ENCODE measurements at regions not wholly inside any gene's neighbourhood (a gene's known extent, or its start where the extent isn't known, plus 50 kb on each side); places are given as distances from the start of the nearest gene placed in this dataset.

- no peak for DNase-seq
- no peak for ATAC-seq (ENCODE audit: low read depth in 2 of 2)
- no peaks in the 10 kb centered on the region for H3K36me3 Mint-ChIP-seq
- Histone ChIP-seq H3K9me3 (ENCODE audit: control insufficient read depth in 2 of 2, low read length in 2 of 2) (no peaks in the 10 kb centered on the region), H3K4me1 (ENCODE audit: control insufficient read depth, insufficient read depth, low read length, poor library complexity, severe bottlenecking) (no peaks in the 10 kb centered on the region), H3K4me3 (ENCODE audit: low read depth, low read length) (no peak overlapping the region), H3K36me3 (ENCODE audit: control insufficient read depth, insufficient read depth, low read length) (no peaks in the 10 kb centered on the region), H3K27me3 (ENCODE audit: control insufficient read depth, insufficient read depth, low read length) (no peaks in the 10 kb centered on the region), H3K27ac (ENCODE audit: insufficient read depth, low read length, poor library complexity, severe bottlenecking) (no peak overlapping the region)
- H3K4me3 Mint-ChIP-seq, result no peak overlapping the region
- H3K4me1 Mint-ChIP-seq, result no peaks in the 10 kb centered on the region
- H3K27me3 Mint-ChIP-seq, result peaks cover 8% of the 10 kb centered on the region
- no peak overlapping the region for H3K27ac Mint-ChIP-seq
- peaks cover 0 to 2% (median 0%) of the 10 kb centered on the region in 7 donors for H3K9me3 Mint-ChIP-seq
Measured at GRCh38 chr18:75827751-75828287, 400.3 kb upstream of the SMIM21 start.

GRCh38 chr18:75824661-75825060 is 397.2 kb upstream of the SMIM21 start:
- Histone ChIP-seq H3K4me3 (ENCODE audit: low read depth, low read length) (no peak overlapping the region), H3K36me3 (ENCODE audit: control insufficient read depth, insufficient read depth, low read length) (no peaks in the 10 kb centered on the region), H3K27ac (ENCODE audit: insufficient read depth, low read length, poor library complexity, severe bottlenecking) (no peak overlapping the region), H3K4me1 (ENCODE audit: control insufficient read depth, insufficient read depth, low read length, poor library complexity, severe bottlenecking) (no peaks in the 10 kb centered on the region), H3K9me3 (ENCODE audit: control insufficient read depth in 2 of 2, low read length in 2 of 2) (no peaks in the 10 kb centered on the region), H3K27me3 (ENCODE audit: control insufficient read depth, insufficient read depth, low read length) (no peaks in the 10 kb centered on the region)
- H3K4me1 Mint-ChIP-seq, result no peaks in the 10 kb centered on the region
- no peak for DNase-seq
- no peaks in the 10 kb centered on the region for H3K36me3 Mint-ChIP-seq
- ATAC-seq (ENCODE audit: low read depth in 2 of 2), result no peak
- H3K27ac Mint-ChIP-seq, result no peak overlapping the region
- no peak overlapping the region for H3K4me3 Mint-ChIP-seq
- peaks cover 0 to 2% (median 0%) of the 10 kb centered on the region in 7 donors for H3K9me3 Mint-ChIP-seq
- H3K27me3 Mint-ChIP-seq, result peaks cover 8% of the 10 kb centered on the region

- no peak overlapping the region for H3K27ac Mint-ChIP-seq
- Histone ChIP-seq H3K4me1 (ENCODE audit: control insufficient read depth, insufficient read depth, low read length, poor library complexity, severe bottlenecking) (no peaks in the 10 kb centered on the region), H3K27ac (ENCODE audit: insufficient read depth, low read length, poor library complexity, severe bottlenecking) (no peak overlapping the region), H3K27me3 (ENCODE audit: control insufficient read depth, insufficient read depth, low read length) (no peaks in the 10 kb centered on the region), H3K9me3 (ENCODE audit: control insufficient read depth in 2 of 2, low read length in 2 of 2) (no peaks in the 10 kb centered on the region), H3K36me3 (ENCODE audit: control insufficient read depth, insufficient read depth, low read length) (no peaks in the 10 kb centered on the region), H3K4me3 (ENCODE audit: low read depth, low read length) (no peak overlapping the region)
- peaks cover 6% of the 10 kb centered on the region for H3K27me3 Mint-ChIP-seq
- no peak overlapping the region for H3K4me3 Mint-ChIP-seq
- H3K4me1 Mint-ChIP-seq, result no peaks in the 10 kb centered on the region
- no peak for DNase-seq
- peaks cover 0 to 2% (median 0%) of the 10 kb centered on the region in 7 donors for H3K9me3 Mint-ChIP-seq
- H3K36me3 Mint-ChIP-seq, result no peaks in the 10 kb centered on the region
- no peak for ATAC-seq (ENCODE audit: low read depth in 2 of 2)
Measured at GRCh38 chr18:75823471-75823870, 396.0 kb upstream of the SMIM21 start.

GRCh38 chr18:75818383-75818782 is 390.9 kb upstream of the SMIM21 start:
- no peaks in the 10 kb centered on the region for H3K9me3 ChIP-seq (ENCODE audit: control insufficient read depth in 2 of 2, low read length in 2 of 2)
- Mint-ChIP-seq H3K27me3 (no peaks in the 10 kb centered on the region), H3K9me3 (no peaks in the 10 kb centered on the region), H3K36me3 (no peaks in the 10 kb centered on the region), H3K27ac (no peak overlapping the region), H3K4me1 (no peaks in the 10 kb centered on the region), H3K4me3 (no peak overlapping the region)
- no peaks in the 10 kb centered on the region for H3K36me3 ChIP-seq (ENCODE audit: control insufficient read depth, insufficient read depth, low read length)
- no peak for ATAC-seq (ENCODE audit: low read depth in 2 of 2)
- H3K27me3 ChIP-seq (ENCODE audit: control insufficient read depth, insufficient read depth, low read length), result no peaks in the 10 kb centered on the region
- no peak for DNase-seq
- no peak overlapping the region for H3K27ac ChIP-seq (ENCODE audit: insufficient read depth, low read length, poor library complexity, severe bottlenecking)
- H3K4me3 ChIP-seq (ENCODE audit: low read depth, low read length), result no peak overlapping the region
- H3K4me1 ChIP-seq (ENCODE audit: control insufficient read depth, insufficient read depth, low read length, poor library complexity, severe bottlenecking), result no peaks in the 10 kb centered on the region

- no peaks in the 10 kb centered on the region for H3K4me1 Mint-ChIP-seq
- H3K27ac Mint-ChIP-seq, result no peak overlapping the region
- Histone ChIP-seq H3K27me3 (ENCODE audit: control insufficient read depth, insufficient read depth, low read length) (no peaks in the 10 kb centered on the region), H3K4me3 (ENCODE audit: low read depth, low read length) (no peak overlapping the region), H3K4me1 (ENCODE audit: control insufficient read depth, insufficient read depth, low read length, poor library complexity, severe bottlenecking) (no peaks in the 10 kb centered on the region), H3K27ac (ENCODE audit: insufficient read depth, low read length, poor library complexity, severe bottlenecking) (no peak overlapping the region), H3K36me3 (ENCODE audit: control insufficient read depth, insufficient read depth, low read length) (no peaks in the 10 kb centered on the region), H3K9me3 (ENCODE audit: control insufficient read depth in 2 of 2, low read length in 2 of 2) (no peaks in the 10 kb centered on the region)
- H3K9me3 Mint-ChIP-seq, result peaks cover 0 to 4% (median 0%) of the 10 kb centered on the region in 7 donors
- ATAC-seq (ENCODE audit: low read depth in 2 of 2) (no peak), DNase-seq (no peak)
- H3K27me3 Mint-ChIP-seq, result no peaks in the 10 kb centered on the region
- no peaks in the 10 kb centered on the region for H3K36me3 Mint-ChIP-seq
- H3K4me3 Mint-ChIP-seq, result no peak overlapping the region
Measured at GRCh38 chr18:75815767-75816166, 388.3 kb upstream of the SMIM21 start.

- Histone ChIP-seq H3K4me1 (ENCODE audit: control insufficient read depth, insufficient read depth, low read length, poor library complexity, severe bottlenecking) (no peaks in the 10 kb centered on the region), H3K27me3 (ENCODE audit: control insufficient read depth, insufficient read depth, low read length) (no peaks in the 10 kb centered on the region), H3K36me3 (ENCODE audit: control insufficient read depth, insufficient read depth, low read length) (no peaks in the 10 kb centered on the region), H3K9me3 (ENCODE audit: control insufficient read depth in 2 of 2, low read length in 2 of 2) (no peaks in the 10 kb centered on the region), H3K27ac (ENCODE audit: insufficient read depth, low read length, poor library complexity, severe bottlenecking) (no peak overlapping the region), H3K4me3 (ENCODE audit: low read depth, low read length) (no peak overlapping the region)
- H3K4me1 Mint-ChIP-seq, result no peaks in the 10 kb centered on the region
- ATAC-seq (ENCODE audit: low read depth in 2 of 2) (no peak), DNase-seq (no peak)
- no peak overlapping the region for H3K27ac Mint-ChIP-seq
- no peak overlapping the region for H3K4me3 Mint-ChIP-seq
- H3K9me3 Mint-ChIP-seq, result peaks cover 0 to 7% (median 2%) of the 10 kb centered on the region in 7 donors
- H3K27me3 Mint-ChIP-seq, result no peaks in the 10 kb centered on the region
- H3K36me3 Mint-ChIP-seq, result no peaks in the 10 kb centered on the region
Measured at GRCh38 chr18:75812761-75813160, 385.3 kb upstream of the SMIM21 start.

GRCh38 chr18:75810961-75811551 is 383.6 kb upstream of the SMIM21 start:
- no peak overlapping the region for H3K4me3 Mint-ChIP-seq
- no peak overlapping the region for H3K27ac Mint-ChIP-seq
- H3K36me3 Mint-ChIP-seq, result no peaks in the 10 kb centered on the region
- Histone ChIP-seq H3K4me3 (ENCODE audit: low read depth, low read length) (no peak overlapping the region), H3K4me1 (ENCODE audit: control insufficient read depth, insufficient read depth, low read length, poor library complexity, severe bottlenecking) (no peaks in the 10 kb centered on the region), H3K27me3 (ENCODE audit: control insufficient read depth, insufficient read depth, low read length) (no peaks in the 10 kb centered on the region), H3K9me3 (ENCODE audit: control insufficient read depth in 2 of 2, low read length in 2 of 2) (no peaks in the 10 kb centered on the region), H3K27ac (ENCODE audit: insufficient read depth, low read length, poor library complexity, severe bottlenecking) (no peak overlapping the region), H3K36me3 (ENCODE audit: control insufficient read depth, insufficient read depth, low read length) (no peaks in the 10 kb centered on the region)
- no peak for DNase-seq
- H3K9me3 Mint-ChIP-seq, result peaks cover 0 to 7% (median 2%) of the 10 kb centered on the region in 7 donors
- no peaks in the 10 kb centered on the region for H3K4me1 Mint-ChIP-seq
- no peak for ATAC-seq (ENCODE audit: low read depth in 2 of 2)
- no peaks in the 10 kb centered on the region for H3K27me3 Mint-ChIP-seq

- no peaks in the 10 kb centered on the region for H3K9me3 ChIP-seq (ENCODE audit: control insufficient read depth in 2 of 2, low read length in 2 of 2)
- no peaks in the 10 kb centered on the region for H3K4me1 ChIP-seq (ENCODE audit: control insufficient read depth, insufficient read depth, low read length, poor library complexity, severe bottlenecking)
- no peak overlapping the region for H3K4me3 ChIP-seq (ENCODE audit: low read depth, low read length)
- H3K27me3 ChIP-seq (ENCODE audit: control insufficient read depth, insufficient read depth, low read length), result no peaks in the 10 kb centered on the region
- H3K27me3 Mint-ChIP-seq, result no peaks in the 10 kb centered on the region
- no peaks in the 10 kb centered on the region for H3K36me3 ChIP-seq (ENCODE audit: control insufficient read depth, insufficient read depth, low read length)
- DNase-seq (no peak), ATAC-seq (ENCODE audit: low read depth in 2 of 2) (no peak)
- H3K4me3 Mint-ChIP-seq, result no peak overlapping the region
- H3K27ac Mint-ChIP-seq, result no peak overlapping the region
- no peaks in the 10 kb centered on the region for H3K36me3 Mint-ChIP-seq
- no peaks in the 10 kb centered on the region for H3K4me1 Mint-ChIP-seq
- H3K27ac ChIP-seq (ENCODE audit: insufficient read depth, low read length, poor library complexity, severe bottlenecking), result no peak overlapping the region
- H3K9me3 Mint-ChIP-seq, result peaks cover 0 to 7% (median 2%) of the 10 kb centered on the region in 7 donors
Measured at GRCh38 chr18:75810516-75810915, 383.0 kb upstream of the SMIM21 start.
